ENCODE measurements at regions not wholly inside any gene's neighbourhood (a gene's known extent, or its start where the extent isn't known, plus 50 kb on each side); places are given as distances from the start of the nearest gene placed in this dataset.

DNA sequence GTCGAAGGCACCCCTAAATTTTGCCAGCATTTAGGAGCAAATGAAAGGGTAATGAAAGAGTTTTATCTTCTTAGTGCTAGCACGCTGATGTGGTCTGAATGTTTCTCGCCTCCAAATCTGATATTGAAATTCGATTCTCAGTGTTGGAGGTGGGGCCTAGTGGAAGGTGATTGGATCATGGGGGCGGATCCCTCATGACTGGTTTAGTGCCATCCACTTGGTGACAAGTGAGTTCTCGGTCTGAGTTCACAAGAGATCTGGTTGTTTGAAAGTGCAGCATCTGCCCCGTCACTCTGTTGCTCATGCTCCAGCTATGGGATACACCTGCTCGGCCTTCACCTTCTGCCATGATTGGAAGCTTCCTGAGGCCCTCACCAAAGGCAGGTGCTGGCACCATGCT is 75.1 kb upstream of the ZBTB40 start:
- H3K36me3 Mint-ChIP-seq = peaks cover 0 to 3% of the 10 kb centered on the region in 2 donors
- ChIA-PET POLR2A (ENCODE audit: partially characterized antibody) (no interaction called here), CTCF (ENCODE audit: partially characterized antibody) (no interaction called here)
- intact Hi-C loops (cut with micrococcal nuclease) = no loop called here
- no peak for DNase-seq
- H3K4me1 ChIP-seq (ENCODE audit: insufficient read depth, low read length) = no peaks in the 10 kb centered on the region
- H3K4me3 Mint-ChIP-seq = no peak overlapping the region
- H3K27ac ChIP-seq (ENCODE audit: low read depth, low read length) = no peak overlapping the region
- no peaks in the 10 kb centered on the region for H3K36me3 ChIP-seq (ENCODE audit: insufficient read depth, low read length)
- H3K9me3 ChIP-seq (ENCODE audit: control insufficient read depth in 1 of 2, low read length in 2 of 2) = no peaks in the 10 kb centered on the region
- peaks cover 4 to 7% of the 10 kb centered on the region in 2 donors for H3K27me3 Mint-ChIP-seq
- H3K4me3 ChIP-seq (ENCODE audit: low read length in 2 of 2) = no peak overlapping the region
- peaks cover 0 to 11% (median 2%) of the 10 kb centered on the region in 8 donors for H3K9me3 Mint-ChIP-seq
- H3K27me3 ChIP-seq (ENCODE audit: insufficient read depth, low read length) = peaks cover 4% of the 10 kb centered on the region
- H3K27ac Mint-ChIP-seq = no peak overlapping the region
- no peaks in the 10 kb centered on the region for H3K4me1 Mint-ChIP-seq

GRCh38 chr1:22376976-22377375 is 74.7 kb upstream of the ZBTB40 start:
- Histone ChIP-seq H3K4me1 (ENCODE audit: insufficient read depth, low read length) (no peaks in the 10 kb centered on the region), H3K4me3 (ENCODE audit: low read length in 2 of 2) (no peak overlapping the region), H3K9me3 (ENCODE audit: control insufficient read depth in 1 of 2, low read length in 2 of 2) (no peaks in the 10 kb centered on the region), H3K27ac (ENCODE audit: low read depth, low read length) (no peak overlapping the region), H3K27me3 (ENCODE audit: insufficient read depth, low read length) (peaks cover 4% of the 10 kb centered on the region), H3K36me3 (ENCODE audit: insufficient read depth, low read length) (no peaks in the 10 kb centered on the region)
- DNase-seq = no peak
- no peaks in the 10 kb centered on the region for H3K4me1 Mint-ChIP-seq
- CTCF ChIA-PET (ENCODE audit: partially characterized antibody) = no interaction called here
- H3K4me3 Mint-ChIP-seq = no peak overlapping the region
- H3K27ac Mint-ChIP-seq = no peak overlapping the region
- intact Hi-C loops (cut with micrococcal nuclease) = no loop called here
- peaks cover 4 to 7% of the 10 kb centered on the region in 2 donors for H3K27me3 Mint-ChIP-seq
- POLR2A ChIA-PET (ENCODE audit: partially characterized antibody) = no interaction called here
- peaks cover 0 to 11% (median 2%) of the 10 kb centered on the region in 8 donors for H3K9me3 Mint-ChIP-seq
- H3K36me3 Mint-ChIP-seq = peaks cover 0 to 3% of the 10 kb centered on the region in 2 donors

DNA sequence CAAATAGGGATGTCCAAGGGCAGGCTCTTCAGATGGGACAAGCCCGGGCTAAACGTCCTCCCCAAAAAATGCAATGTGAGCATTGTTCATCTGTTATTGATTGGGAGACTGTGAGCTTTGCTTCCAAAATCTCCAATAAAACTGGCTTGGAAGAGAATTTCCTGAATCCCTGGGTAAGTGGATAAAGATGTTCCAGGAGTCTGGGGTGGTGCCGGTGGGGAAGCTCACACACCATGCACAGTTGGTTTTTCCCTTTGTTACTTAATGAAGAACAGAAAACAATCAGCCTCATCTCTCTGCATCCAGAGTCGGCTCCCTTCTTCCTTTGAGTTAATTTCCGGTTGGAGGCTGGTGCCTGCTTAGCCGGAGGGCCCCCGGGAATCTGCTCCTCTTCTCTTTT is 72.1 kb upstream of the ZBTB40 start:
- no peaks in the 10 kb centered on the region for H3K4me1 ChIP-seq (ENCODE audit: insufficient read depth, low read length)
- H3K4me3 Mint-ChIP-seq = no peak overlapping the region
- H3K27ac ChIP-seq (ENCODE audit: low read depth, low read length) = no peak overlapping the region
- ChIA-PET CTCF (ENCODE audit: partially characterized antibody) (interaction anchor here (0.6 kb wide), 1 partner anchor 416 kb away, joined by 3 read pairs; no protein-coding TSS in a partner anchor), POLR2A (ENCODE audit: partially characterized antibody) (no interaction called here)
- no peaks in the 10 kb centered on the region for H3K36me3 ChIP-seq (ENCODE audit: insufficient read depth, low read length)
- H3K27me3 Mint-ChIP-seq = peaks cover 12 to 20% of the 10 kb centered on the region in 2 donors
- H3K36me3 Mint-ChIP-seq = no peaks in the 10 kb centered on the region
- DNase-seq = no peak
- H3K4me1 Mint-ChIP-seq = no peaks in the 10 kb centered on the region
- no peaks in the 10 kb centered on the region for H3K9me3 ChIP-seq (ENCODE audit: control insufficient read depth in 1 of 2, low read length in 2 of 2)
- peaks cover 0 to 3% (median 0%) of the 10 kb centered on the region in 8 donors for H3K9me3 Mint-ChIP-seq
- H3K27me3 ChIP-seq (ENCODE audit: insufficient read depth, low read length) = peaks cover 4% of the 10 kb centered on the region
- intact Hi-C loops (cut with micrococcal nuclease) = no loop called here
- no peak overlapping the region for H3K4me3 ChIP-seq (ENCODE audit: low read length in 2 of 2)
- H3K27ac Mint-ChIP-seq = no peak overlapping the region

DNA sequence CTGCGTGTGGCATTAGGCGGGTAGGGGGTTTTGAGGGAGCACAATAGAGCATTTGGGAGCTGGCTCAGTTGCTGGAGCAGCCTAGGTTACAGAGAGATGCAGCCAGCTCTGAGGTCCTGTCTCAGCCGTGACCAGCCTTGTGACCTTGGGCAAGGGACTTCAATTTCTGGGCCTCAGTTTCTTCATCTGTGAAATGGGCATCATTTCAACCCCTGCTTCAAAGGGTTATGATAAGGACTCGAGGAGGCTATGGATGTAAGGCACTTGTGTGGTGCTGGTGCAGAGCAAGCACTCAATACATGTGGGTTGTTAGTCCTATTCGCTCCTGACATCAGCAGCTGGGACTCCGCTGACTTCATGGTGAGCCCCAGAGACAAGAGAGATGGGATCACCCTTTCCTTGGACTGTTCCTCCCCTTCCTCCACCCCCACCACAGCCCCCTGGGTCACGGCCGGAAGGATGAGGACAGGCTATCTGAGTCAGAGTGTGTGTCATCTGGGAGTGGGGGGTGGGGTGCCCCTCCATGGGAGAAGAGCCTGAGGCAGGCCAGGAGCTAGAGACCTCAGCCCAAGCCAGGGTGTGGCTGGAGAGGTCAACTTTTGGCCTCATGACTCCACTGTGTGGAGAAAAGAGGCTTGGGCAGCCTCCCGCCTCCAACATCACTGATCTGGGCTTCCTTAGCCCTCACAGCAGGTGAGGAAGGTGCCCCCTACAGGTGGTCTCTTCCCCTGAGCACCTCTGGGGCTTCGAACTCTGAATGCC is 71.4 kb upstream of the ZBTB40 start:
- Mint-ChIP-seq H3K4me1 (no peaks in the 10 kb centered on the region), H3K9me3 (peaks cover 0 to 3% (median 0%) of the 10 kb centered on the region in 8 donors), H3K36me3 (no peaks in the 10 kb centered on the region), H3K27ac (no peak overlapping the region), H3K27me3 (peaks cover 16 to 23% of the 10 kb centered on the region in 2 donors), H3K4me3 (no peak overlapping the region)
- CTCF ChIA-PET (ENCODE audit: partially characterized antibody) = no interaction called here
- H3K36me3 ChIP-seq (ENCODE audit: insufficient read depth, low read length) = no peaks in the 10 kb centered on the region
- no peak overlapping the region for H3K4me3 ChIP-seq (ENCODE audit: low read length in 2 of 2)
- H3K27me3 ChIP-seq (ENCODE audit: insufficient read depth, low read length) = peaks cover 4% of the 10 kb centered on the region
- POLR2A ChIA-PET (ENCODE audit: partially characterized antibody) = no interaction called here
- H3K27ac ChIP-seq (ENCODE audit: low read depth, low read length) = no peak overlapping the region
- intact Hi-C loops (cut with micrococcal nuclease) = no loop called here
- no peaks in the 10 kb centered on the region for H3K9me3 ChIP-seq (ENCODE audit: control insufficient read depth in 1 of 2, low read length in 2 of 2)
- H3K4me1 ChIP-seq (ENCODE audit: insufficient read depth, low read length) = no peaks in the 10 kb centered on the region
- no peak for DNase-seq

DNA sequence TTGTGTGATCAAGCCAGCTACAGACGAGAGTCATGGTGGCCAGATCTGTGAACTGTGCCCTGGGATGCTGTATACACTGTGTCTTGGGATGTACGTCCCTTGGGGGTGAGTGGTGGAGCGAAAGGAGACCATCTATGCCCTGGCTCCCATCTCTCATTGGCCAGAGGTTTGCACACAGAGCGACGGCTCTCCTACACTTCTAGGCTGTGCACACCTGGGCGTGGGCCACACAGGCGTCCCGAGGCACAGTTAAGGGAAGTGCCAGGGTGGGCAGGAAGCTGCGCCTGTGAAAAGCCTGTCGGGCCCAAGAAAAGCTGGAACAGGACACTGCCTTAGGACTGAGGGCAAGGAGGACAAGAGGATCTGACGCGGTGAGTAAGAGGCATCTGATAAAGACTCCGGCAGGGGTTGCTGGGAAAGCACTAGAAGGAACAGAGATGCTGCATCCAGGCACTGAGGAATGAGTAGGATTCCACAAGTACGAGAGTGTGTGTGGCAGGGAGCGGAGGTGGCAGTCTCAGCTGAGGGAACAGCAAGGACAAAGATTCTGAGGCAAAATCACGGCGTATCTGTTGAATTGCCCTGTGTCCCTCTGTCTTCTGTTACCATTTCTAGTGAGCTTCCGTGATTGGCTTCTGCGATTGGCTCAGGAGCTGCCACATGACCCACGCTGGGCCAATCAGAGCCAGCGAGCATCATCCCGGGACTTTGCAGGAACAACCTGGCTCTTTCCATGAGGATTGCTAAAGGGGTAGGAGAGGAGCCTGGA is 67.9 kb upstream of the ZBTB40 start:
- peaks cover 11% of the 10 kb centered on the region for H3K27me3 ChIP-seq (ENCODE audit: insufficient read depth, low read length)
- H3K4me1 ChIP-seq (ENCODE audit: insufficient read depth, low read length) = no peaks in the 10 kb centered on the region
- H3K4me3 ChIP-seq (ENCODE audit: low read length in 2 of 2) = no peak overlapping the region
- POLR2A ChIA-PET (ENCODE audit: partially characterized antibody) = no interaction called here
- Mint-ChIP-seq H3K36me3 (no peaks in the 10 kb centered on the region), H3K9me3 (peaks cover 0 to 3% (median 0%) of the 10 kb centered on the region in 8 donors), H3K27ac (no peak overlapping the region), H3K4me1 (no peaks in the 10 kb centered on the region), H3K27me3 (peaks cover 24 to 35% of the 10 kb centered on the region in 2 donors), H3K4me3 (no peak overlapping the region)
- intact Hi-C loops (cut with micrococcal nuclease) = no loop called here
- H3K9me3 ChIP-seq (ENCODE audit: control insufficient read depth in 1 of 2, low read length in 2 of 2) = no peaks in the 10 kb centered on the region
- CTCF ChIA-PET (ENCODE audit: partially characterized antibody) = no interaction called here
- no peak overlapping the region for H3K27ac ChIP-seq (ENCODE audit: low read depth, low read length)
- DNase-seq = no peak
- no peaks in the 10 kb centered on the region for H3K36me3 ChIP-seq (ENCODE audit: insufficient read depth, low read length)

DNA sequence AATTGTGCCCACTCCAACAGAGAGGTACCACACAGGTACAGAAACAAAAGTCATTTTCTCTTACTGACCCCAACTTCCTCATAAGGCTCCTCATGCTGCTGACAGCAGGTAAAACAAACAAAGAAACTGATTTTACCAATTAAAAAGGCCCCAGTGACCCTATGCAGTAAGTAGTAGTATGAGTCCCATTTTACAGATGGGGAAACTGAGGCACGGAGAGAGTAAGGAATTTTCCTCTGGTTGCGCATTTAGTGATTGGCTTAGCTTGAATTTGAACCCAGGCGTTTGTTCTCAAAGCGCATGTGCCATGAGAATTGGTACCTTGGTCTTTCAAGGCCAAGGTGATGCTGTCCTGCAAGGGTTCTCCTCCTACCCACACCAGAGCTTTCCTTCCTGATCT is 66.1 kb upstream of the ZBTB40 start:
- no peaks in the 10 kb centered on the region for H3K4me1 ChIP-seq (ENCODE audit: insufficient read depth, low read length)
- Mint-ChIP-seq H3K4me3 (no peak overlapping the region), H3K36me3 (no peaks in the 10 kb centered on the region), H3K27me3 (peaks cover 27 to 39% of the 10 kb centered on the region in 2 donors), H3K4me1 (no peaks in the 10 kb centered on the region), H3K9me3 (peaks cover 0 to 1% (median 0%) of the 10 kb centered on the region in 8 donors), H3K27ac (no peak overlapping the region)
- intact Hi-C loops (cut with micrococcal nuclease) = no loop called here
- ChIA-PET POLR2A (ENCODE audit: partially characterized antibody) (no interaction called here), CTCF (ENCODE audit: partially characterized antibody) (no interaction called here)
- no peak for DNase-seq
- H3K27me3 ChIP-seq (ENCODE audit: insufficient read depth, low read length) = peaks cover 11% of the 10 kb centered on the region
- no peak overlapping the region for H3K27ac ChIP-seq (ENCODE audit: low read depth, low read length)
- no peaks in the 10 kb centered on the region for H3K36me3 ChIP-seq (ENCODE audit: insufficient read depth, low read length)
- H3K9me3 ChIP-seq (ENCODE audit: control insufficient read depth in 1 of 2, low read length in 2 of 2) = no peaks in the 10 kb centered on the region
- no peak overlapping the region for H3K4me3 ChIP-seq (ENCODE audit: low read length in 2 of 2)

DNA sequence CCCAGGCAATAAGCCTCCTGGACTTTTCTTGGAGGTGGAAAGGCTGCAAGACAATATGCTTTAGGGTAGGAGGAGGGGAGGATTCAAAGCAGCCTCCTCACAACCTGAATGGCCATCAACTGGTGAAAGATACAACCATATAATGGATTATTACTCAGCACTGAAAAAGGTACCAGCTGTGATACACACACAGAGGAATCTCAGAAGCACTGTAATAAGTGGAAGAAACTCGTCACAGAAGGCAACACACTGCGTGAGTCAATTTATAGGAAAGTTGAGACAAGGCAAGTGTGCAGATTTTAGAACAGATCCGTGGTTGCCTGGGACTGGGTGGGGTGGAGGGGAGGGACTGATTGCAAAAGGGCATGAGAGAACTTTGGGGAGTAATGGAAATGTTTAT is 64.9 kb upstream of the ZBTB40 start:
- ChIA-PET CTCF (ENCODE audit: partially characterized antibody) (no interaction called here), POLR2A (ENCODE audit: partially characterized antibody) (no interaction called here)
- intact Hi-C loops (cut with micrococcal nuclease) = no loop called here
- Histone ChIP-seq H3K27me3 (ENCODE audit: insufficient read depth, low read length) (peaks cover 7% of the 10 kb centered on the region), H3K4me3 (ENCODE audit: low read length in 2 of 2) (no peak overlapping the region), H3K4me1 (ENCODE audit: insufficient read depth, low read length) (no peaks in the 10 kb centered on the region), H3K27ac (ENCODE audit: low read depth, low read length) (no peak overlapping the region), H3K9me3 (ENCODE audit: control insufficient read depth in 1 of 2, low read length in 2 of 2) (no peaks in the 10 kb centered on the region), H3K36me3 (ENCODE audit: insufficient read depth, low read length) (no peaks in the 10 kb centered on the region)
- H3K27me3 Mint-ChIP-seq = peaks cover 26 to 46% of the 10 kb centered on the region in 2 donors
- no peak overlapping the region for H3K27ac Mint-ChIP-seq
- no peaks in the 10 kb centered on the region for H3K4me1 Mint-ChIP-seq
- peaks cover 0 to 1% (median 0%) of the 10 kb centered on the region in 8 donors for H3K9me3 Mint-ChIP-seq
- H3K36me3 Mint-ChIP-seq = no peaks in the 10 kb centered on the region
- DNase-seq = no peak
- no peak overlapping the region for H3K4me3 Mint-ChIP-seq

Data from CD4-positive, alpha-beta memory T cell (primary cell).